Muscle of back (tissue), 3 donors: ENCODE measurements at regions not wholly inside any gene's neighbourhood (a gene's known extent, or its start where the extent isn't known, plus 50 kb on each side); places are given as distances from the start of the nearest gene placed in this dataset.
"Not testable (repeated sequence)": the region's sequence is repeated elsewhere in the genome, so short reads cannot be mapped to it uniquely, and the experiment has no call there.

Experiments used
- DNase-seq, 3 donors: peaks; one replicate each; pipeline versions ENCODE4 v3.0.0 to v3.0.0-alpha.2; 2013

DNA sequence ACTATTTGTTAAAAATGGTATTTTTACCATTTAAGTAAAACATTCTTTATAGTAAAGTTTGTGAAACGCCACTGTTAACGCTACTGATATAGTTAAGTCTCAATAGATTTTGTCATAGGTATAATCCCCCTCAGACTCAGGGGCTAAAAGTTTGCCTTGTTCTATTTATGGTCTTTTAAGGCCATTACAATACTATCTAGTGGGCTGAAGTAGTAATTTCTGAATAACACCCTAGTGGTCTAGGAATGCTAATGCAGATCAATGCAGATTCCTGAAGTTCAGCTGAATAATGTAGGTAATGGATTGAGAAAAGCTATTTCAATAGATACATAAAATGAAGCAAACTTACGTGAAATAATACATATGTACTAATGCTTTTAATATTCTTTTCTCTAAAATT is 989.3 kb upstream of the NOVA1 start:
- DNase-seq, result no peak

DNA sequence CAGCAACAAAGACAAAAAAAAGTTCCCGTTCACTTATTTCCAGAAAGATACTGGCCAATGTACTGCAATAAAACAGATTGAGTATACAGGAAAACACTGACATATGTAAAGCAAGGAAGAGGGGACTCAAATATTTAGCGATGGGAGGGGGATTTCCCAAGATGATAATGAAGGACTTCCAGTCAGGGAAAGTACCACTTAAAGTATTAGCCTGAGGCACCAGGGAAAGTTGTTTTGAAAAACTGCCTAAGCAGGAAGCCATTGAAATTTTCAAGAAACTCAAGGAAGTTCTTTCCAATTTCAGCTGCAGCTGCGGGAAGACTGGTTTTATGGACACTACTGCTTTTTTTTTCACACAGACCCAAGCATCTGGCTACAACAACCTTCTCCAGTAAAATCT is 1007.4 kb upstream of the NOVA1 start:
- DNase-seq, result peak; percentile 58 to 92 (median 73)

DNA sequence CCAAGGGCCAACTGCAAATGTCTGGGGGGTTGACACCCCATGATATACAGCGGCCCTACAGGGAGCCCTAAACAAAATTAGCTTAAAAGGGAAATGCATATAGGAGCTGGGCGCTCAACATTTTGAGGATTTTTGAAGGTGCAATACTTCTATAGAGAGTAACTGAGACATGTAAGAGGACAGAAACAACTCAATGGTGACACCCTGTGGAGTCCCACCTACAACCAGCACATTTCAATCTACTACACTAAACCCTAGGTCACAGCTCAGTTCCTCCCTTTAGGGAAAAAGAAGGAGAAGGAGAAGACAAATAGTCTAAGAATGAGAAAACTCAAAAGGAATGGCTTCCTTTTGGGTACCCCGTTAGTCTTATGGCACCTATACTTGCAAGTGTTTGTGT is 1010.5 kb upstream of the NOVA1 start:
- peak in 1 of 3 donors; percentile 5 for DNase-seq

DNA sequence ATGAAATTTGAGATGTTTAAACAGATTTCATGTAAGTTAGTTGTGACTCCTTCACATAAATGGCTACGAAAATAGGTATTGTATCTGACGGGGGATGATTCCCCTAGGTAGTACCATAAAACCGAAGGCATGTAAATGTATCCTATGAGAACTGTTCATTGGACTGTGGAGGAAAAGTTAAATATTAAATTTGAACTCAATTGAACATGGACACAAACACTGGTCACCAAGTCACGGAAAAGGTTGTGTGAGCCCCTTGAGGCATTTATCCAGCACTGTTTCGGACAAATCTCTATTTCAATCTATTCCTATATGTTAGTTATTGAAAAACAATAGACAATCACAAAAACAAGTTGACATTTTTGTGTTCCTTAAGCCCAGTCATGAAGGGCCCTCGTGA is 1014.3 kb upstream of the NOVA1 start:
- DNase-seq, result no peak

DNA sequence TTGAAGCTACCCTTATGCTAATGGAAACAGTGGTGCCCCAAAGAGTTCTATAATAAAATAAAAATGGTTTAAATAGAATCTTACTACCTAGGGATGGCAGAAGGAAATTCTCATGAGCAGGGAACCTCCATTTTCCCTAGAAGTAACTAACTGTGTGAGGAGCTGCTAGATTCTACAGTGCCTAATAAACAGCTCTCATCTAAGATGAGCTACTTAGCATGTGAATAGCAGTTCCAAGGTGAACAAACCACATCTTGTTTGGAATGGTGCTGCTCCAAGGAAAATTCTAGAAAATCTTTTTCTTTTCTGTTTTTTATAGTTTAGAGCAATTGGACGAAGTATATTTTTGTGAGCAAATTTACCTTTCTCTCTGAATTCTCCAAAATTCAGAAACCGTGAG is 1015.3 kb upstream of the NOVA1 start:
- DNase-seq, result no peak

DNA sequence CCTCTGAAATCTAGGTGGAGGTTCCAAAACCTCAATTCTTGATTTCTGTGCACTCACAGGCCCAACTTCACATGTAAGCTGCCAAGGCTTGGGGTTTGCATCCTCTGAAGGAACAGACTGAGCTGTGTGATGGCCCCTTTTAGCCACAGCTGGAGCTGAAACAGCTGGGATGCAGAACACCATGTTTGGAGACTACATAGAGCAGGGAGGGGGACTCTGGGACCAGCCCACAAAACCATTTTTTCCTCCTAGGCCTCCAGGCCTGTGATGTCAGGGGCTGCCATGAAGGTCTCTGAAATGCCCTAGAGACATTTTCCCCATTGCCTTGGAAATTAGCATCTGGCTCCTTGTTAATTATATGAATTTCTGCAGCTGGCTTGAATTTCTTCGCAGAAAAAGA is 1025.9 kb upstream of the NOVA1 start:
- no peak for DNase-seq

DNA sequence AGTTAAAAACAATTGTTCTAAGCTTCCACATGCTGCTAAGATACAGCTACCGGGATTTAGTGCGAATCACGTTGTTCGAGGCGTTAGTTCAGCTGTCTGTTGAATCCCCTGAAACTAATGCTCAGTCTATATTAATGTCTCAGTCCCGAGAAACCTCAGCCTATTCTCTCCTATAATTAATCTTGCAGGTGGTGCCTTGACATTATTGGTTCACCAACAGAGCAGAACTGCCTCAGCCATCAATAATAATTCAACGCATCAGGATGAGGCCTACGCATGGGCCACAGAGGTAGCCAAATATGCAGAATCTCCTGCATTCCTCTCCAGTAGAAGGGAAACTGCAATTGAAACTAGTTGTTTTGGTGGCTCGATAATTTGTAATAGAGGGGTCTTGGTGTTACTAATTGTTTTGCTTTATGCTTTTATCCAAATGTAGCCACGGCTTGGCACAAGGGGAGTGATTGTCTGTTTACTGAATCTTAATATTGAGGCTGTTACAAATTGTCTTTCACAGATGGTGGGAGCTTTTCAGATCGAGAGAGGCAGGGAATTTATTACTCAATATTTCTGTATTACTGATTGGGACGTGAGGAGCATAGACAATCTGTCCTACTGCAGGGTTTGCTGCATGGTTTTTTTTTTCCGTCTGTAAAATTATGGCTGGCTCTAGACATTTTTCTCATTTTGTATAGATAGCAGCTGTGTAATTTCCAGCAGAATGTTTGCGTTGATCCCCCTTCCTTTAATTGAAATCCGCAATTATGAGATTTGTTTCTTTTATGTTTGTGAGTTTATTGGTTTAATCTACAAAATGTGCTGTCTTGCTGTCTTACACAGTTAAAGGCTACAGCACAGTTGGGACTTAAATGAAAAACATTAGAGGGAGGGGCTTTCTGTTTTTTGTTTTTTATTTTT is 1036.5 kb upstream of the NOVA1 start:
- DNase-seq, result no peak

DNA sequence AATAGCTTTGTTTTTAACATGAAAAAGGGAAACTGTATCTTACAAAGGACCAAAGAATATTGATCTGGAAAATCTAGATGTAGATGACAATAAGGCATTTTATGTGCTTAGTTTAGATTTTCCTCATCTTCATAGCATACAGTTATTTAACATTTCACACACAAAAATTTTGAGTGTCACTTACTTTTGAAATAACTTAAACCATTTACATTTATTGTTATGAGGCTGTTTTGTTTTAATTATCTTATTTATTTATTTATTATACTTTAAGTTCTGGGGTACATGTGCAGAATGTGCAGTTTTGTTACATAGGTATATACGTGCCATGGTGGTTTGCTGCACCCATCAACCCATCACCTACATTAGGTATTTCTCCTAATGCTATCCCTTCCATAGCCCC is 1042.9 kb upstream of the NOVA1 start:
- not testable (repeated sequence) for DNase-seq

DNA sequence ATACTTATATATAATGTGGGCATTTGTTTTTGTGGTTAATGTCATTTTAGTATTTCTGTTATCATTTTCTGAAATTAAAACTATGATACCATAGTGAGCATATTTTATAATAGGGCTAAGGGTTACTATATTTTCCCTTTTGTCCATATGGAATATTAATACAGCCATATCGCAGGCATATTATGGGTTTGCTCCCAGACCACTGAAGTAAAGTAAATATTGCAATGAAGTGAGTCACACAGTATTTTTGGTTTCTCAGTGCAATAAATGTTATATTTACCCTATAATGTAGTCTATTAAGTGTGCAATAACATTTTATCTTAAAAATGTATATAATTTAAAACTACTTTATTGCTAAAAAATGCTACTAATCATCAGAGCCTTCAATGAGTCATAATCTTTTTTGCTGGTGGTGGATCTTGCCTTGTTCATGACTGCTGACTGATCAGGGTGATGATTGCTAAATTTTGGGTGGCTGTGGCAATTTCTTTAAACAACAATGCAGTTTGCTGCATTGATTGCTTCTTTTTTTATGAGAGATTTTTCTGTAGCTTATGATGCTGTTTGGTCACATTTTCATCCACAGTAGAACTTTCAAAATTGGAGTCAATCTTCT is 1044.5 kb upstream of the NOVA1 start:
- DNase-seq, result no peak

DNA sequence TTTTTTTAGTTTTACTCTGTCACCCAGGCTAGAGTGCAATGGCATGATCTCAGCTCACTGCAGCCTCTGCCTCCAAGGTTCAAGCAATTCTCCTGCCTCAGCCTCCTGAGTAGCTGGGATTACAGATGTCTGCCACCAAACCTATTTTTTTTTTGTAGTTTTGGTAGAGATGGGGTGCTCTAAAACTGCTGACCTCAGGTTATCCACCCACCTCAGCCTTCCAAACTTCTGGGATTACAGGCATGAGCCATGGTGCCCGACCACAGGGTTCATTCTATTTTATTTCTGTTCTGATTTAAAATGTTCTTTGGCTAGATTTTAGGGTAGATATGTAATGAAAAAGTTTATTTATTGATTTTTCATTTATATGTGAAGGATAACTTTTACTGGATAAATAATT is 1062.8 kb upstream of the NOVA1 start:
- DNase-seq, result no peak

DNA sequence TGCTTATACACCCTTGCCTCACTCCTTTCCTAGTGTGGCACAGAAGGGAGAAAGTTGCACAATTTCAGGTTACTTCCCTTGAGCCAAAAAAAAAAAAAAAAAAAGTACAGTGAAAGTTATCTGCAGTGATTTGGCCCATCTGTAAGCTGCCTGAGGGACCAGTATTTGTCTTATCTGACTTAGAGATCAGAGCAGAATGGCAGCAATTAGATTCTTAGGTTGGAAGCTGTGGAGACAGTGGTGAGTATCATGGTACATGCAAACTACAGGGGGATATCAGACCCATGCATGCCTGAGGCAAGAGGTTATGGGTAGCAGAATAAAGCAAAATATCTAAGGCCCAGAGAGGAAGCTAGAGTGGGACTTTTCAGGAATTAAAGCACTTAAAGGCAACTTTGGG is 1070.7 kb upstream of the NOVA1 start:
- no peak for DNase-seq

DNA sequence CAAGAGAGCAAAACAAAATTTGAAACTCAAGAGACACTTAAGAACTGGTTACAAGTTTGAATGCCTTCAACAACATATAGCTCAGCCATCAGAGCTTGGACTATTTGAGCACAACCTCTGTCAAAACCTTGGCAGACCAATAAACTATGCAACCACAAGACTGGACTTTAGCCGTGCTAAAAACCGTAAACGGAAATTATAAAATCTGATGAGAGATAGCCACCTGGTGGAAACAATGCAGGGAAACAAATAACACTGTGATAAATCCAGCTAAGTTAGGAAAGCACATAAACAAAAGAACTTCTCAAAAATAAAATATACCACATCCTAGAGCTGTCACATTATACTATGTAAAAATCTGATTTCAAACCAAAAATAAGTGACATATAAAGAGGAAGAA is 1074.2 kb upstream of the NOVA1 start:
- peak in 1 of 3 donors; percentile 32 for DNase-seq

DNA sequence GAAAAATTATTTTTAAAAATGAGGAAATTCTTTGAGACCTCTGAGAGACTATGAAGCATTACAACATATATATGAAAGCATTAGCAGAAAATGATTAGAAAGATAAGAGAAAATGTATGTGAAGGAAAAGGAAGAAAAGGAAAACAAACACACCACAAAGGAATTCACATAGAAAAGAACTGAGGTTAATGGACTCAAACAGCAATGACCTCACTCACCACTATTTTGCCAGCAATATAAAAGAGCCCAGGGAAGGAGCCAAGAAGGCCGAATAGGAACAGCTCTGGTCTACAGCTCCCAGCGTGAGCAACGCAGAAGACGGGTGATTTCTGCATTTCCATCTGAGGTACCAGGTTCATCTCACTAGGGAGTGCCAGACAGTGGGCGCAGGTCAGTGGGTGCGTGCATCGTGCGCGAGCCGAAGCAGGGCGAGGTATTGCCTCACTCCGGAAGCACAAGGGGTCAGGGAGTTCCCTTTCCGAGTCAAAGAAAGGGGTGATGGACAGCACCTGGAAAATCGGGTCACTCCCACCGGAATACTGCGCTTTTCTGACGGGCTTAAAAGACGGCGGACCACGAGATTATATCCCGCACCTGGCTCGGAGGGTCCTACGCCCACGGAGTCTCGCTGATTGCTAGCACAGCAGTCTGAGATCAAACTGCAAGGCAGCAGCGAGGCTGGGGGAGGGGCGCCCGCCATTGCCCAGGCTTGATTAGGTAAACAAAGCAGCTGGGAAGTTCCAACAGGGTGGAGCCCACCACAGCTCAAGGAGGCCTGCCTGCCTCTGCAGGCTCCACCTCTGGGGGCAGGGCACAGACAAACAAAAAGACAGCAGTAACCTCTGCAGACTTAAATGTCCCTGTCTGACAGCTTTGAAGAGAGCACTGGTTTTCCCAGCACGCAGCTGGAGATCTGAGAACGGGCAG is 1075.2 kb upstream of the NOVA1 start:
- peak; percentile 19 to 64 (median 46) for DNase-seq

DNA sequence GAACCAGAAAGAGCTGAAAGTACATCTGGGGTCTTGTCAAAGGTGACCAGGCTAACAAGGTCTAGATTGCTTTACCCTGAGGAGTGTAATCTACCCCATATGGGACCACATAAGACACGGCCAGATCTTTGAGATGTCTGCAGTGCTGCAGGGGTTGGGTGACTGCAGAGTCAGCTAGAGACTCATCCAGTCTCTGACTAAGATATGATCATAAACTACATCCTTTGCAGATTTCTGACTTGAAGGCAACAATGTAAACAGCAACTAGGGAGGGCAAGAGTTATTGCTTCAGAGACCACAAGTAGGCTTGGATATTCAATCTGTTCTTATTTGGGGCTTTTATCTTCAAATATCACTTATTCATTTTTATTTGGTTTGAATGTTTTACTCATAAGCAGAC is 1080.5 kb upstream of the FOXG1 start:
- DNase-seq, result no peak

DNA sequence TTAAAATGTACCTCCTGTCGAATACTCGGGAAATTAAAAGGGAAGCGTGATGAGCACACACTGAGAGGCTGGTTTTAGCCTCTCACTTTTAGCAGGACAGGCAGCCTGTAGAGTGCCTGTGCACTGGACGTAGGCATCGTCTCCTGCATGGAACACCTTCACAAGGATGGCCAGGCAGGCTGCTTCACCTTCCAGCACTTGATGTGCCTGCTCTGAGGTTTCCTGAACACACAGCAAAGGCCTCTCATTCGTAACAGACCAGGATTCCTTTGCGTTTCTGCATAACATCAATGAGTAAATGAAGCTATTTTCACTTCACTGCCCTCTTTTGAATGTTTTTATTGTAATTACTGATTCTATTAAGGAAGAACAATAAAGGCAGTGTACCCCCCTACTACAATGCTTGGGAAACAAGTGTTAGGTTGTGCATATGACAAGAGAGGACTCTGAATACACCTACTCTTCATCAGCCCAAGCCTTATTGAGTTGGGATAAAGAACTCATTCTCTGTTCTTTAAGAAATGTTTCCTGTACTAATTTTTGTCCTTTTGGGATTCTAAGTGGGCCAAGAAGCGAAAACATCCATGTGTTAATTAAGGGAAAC is 1077.6 kb upstream of the FOXG1 start:
- no peak for DNase-seq

DNA sequence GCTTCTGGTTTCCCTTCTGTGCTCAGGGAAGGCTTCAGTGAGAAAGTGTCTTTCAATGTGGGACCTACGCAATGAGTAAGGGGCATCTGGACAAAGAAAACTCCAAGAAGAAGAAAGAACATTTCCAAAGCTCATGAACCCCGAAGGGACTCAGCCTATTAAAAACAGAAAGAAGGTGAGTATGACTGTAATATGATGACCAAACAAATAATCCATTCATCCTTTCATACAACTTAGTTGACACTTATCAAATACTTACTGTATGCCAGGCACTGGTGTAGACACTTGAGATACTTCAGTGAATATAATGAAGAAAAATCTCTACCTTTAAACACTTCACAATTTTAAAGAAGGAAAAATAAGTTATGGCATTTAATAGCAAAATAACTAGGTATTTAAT is 1054.2 kb upstream of the FOXG1 start:
- DNase-seq, result no peak

DNA sequence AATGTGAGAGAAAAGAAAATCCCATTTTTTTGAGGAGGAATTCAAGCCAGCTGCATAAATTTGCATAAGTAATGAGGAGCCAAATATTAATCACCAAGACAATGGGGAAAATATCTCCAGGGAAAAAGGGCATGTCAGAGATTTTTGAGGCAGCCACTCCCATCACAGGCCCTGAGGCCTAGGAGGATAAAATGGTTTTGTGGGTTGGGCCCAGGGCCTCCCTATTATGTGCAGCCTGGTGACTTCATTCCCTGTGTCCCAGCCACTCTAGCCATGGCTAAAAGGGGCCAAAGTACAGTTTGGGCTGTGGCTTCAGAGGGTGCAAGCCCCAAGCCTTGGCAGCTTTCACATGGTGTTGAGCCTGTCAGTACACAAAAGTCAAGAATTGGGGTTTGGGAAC is 1051.0 kb upstream of the FOXG1 start:
- DNase-seq, result no peak

DNA sequence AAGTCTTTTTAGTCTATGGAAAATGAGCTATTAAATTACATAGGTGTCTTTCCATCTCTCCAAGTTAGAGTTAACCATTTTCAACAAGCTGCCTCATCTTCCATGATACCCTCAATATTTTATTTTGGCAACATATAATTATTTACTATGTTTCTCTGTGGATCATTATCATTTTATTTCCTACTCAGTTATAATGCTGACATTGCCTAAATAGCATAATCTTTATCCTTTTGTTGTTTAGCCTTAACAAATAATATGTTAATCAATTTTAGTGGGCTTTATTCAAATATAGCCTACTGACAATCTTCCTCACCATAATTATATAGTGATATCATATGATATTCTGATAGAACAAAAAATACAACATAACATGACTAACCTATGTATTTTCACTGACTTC is 1044.8 kb upstream of the FOXG1 start:
- no peak for DNase-seq

DNA sequence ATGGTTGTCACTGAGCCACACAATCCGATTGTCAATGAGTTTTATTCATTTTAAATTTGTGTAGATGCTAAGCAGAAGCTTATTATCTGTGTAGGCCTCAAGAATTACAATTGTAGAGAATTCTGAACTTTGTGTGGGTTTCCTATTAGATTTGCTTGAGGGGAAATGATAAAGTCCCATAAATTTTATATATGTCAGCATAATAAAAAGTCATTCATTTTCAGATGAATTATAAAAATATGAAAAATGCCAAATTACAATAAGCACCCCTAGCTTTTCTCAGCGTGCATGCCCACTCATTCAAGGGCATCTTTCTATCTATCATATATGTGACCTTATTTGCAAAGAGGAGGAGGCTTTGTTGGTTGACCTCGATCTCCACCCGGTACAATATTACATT is 1041.1 kb upstream of the FOXG1 start:
- no peak for DNase-seq

DNA sequence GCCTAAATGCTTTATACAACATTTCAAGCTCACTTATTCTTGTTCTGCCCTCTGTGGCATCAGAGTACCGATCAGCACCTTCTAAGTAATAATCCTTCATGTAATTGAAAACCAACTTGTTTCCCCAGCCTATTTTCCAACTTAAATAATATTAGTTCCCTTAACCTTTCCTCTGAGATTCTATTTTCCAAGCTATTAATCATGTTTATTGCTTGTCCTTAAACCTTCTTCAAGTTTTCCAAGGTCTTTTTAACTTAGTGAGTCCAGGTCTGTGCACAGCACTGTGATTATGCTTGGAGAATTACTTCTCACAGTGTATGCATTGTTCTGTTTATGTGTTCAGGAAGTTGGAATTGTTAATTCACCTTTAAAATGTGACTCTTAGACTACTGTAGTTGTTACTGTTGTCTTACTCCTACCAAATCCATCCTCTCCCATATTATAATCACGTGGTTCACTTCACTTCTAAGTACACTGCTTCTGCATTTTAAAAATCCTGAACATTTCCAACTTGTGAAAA is 1039.3 kb upstream of the FOXG1 start:
- peak in 1 of 3 donors; percentile 28 for DNase-seq

DNA sequence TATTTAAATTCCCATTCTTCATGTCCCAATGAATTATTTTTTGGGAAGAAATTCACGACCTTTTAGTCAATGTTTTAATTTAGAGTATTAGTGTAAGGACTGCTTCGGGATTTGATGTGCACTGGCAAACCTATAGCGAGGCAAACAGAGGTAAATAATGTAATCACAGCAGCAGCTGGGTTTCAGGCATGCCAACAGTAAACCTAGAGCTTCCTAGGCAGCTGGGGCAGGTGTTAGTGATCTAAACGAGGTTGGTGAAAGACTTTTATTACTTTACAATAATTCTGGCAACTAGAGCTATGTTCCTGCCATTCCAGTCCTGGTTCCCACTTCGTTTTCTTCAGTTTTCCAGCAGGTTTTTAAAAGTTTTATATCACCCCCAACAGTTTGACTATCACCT is 1036.4 kb upstream of the FOXG1 start:
- no peak for DNase-seq

DNA sequence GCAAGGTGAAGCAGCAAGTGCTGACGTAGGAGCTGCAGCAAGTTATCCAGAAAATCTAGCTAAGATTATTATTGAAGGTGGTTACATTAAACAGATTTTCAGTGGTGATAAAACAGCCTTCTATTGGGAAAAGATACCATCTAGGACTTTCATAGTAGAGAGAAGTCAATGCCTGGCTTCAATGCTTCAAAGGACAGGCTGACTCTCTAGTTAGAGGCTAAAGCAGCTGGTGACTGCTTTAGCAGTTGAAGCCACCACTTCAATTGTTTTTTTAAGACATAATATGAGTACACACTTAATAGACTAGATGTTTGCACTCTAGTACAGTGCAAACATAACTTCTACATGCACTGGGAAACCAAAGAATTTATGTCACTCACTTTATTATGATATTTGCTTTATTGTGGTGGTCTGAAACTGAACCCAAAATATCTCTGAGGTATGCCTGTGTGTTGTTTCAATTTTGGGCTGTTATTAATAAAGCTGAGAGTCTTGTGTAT is 1026.9 kb upstream of the FOXG1 start:
- no peak for DNase-seq
